Stomach smooth muscle (tissue), 2 donors: ENCODE measurements at regions not wholly inside any gene's neighbourhood (a gene's known extent, or its start where the extent isn't known, plus 50 kb on each side); places are given as distances from the start of the nearest gene placed in this dataset.
"Not testable (repeated sequence)": the region's sequence is repeated elsewhere in the genome, so short reads cannot be mapped to it uniquely, and the experiment has no call there.

Experiments used
- H3K27ac ChIP-seq: one replicate; pipeline ENCODE4 v1.7.0; 2013; ENCODE audit warnings: mild to moderate bottlenecking, low read length, inconsistent platforms
- H3K27me3 ChIP-seq, 2 donors: one replicate each; pipeline ENCODE4 v1.7.0; 2013; ENCODE audit warnings: low read length in 2 of 2; ENCODE audit not compliant: insufficient read depth in 2 of 2, control insufficient read depth in 1 of 2
- H3K36me3 ChIP-seq, 2 donors: one replicate each; pipeline ENCODE4 v1.7.0; 2013; ENCODE audit warnings: low read length in 2 of 2; ENCODE audit not compliant: control insufficient read depth in 2 of 2, insufficient read depth in 2 of 2
- H3K4me1 ChIP-seq: one replicate; pipeline ENCODE4 v1.7.0; 2013; ENCODE audit warnings: low read length; ENCODE audit not compliant: control insufficient read depth, insufficient read depth
- H3K4me3 ChIP-seq, 2 donors: one replicate each; pipeline ENCODE4 v1.7.0; 2013; ENCODE audit warnings: low read length in 2 of 2
- H3K9ac ChIP-seq, 2 donors: one replicate each; pipeline ENCODE4 v1.7.0; 2013; ENCODE audit warnings: low read length in 2 of 2, mild to moderate bottlenecking in 1 of 2
- H3K9me3 ChIP-seq, 2 donors: one replicate each; pipeline ENCODE4 v1.7.0; 2013; ENCODE audit warnings: low read length in 2 of 2; ENCODE audit not compliant: control insufficient read depth in 2 of 2
- donor health status: healthy.
- donor health status: Pancreatic carcinoma.

DNA sequence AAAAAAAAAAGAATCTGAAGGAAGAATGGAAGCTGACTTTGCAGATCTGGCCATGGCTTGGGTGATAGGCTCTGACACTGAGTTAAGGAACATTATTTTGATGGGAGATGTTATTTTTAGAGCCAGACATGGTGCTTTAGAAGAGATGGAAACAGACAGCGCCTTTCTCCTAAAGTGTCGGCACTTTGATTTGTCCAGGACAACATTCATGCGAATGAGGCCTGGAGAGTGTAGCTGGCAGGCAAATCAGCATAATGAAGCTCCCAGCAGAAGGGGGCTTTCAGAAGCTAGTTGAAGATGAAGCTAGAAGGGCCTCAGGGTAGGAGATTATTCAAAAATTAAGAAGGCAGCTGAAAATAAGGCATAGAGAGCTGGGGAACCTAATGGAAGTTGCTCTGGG is 397.7 kb downstream of the RWDD3 start:
- Histone ChIP-seq H3K36me3 (no peaks in the 10 kb centered on the region), H3K4me3 (no peak overlapping the region)

DNA sequence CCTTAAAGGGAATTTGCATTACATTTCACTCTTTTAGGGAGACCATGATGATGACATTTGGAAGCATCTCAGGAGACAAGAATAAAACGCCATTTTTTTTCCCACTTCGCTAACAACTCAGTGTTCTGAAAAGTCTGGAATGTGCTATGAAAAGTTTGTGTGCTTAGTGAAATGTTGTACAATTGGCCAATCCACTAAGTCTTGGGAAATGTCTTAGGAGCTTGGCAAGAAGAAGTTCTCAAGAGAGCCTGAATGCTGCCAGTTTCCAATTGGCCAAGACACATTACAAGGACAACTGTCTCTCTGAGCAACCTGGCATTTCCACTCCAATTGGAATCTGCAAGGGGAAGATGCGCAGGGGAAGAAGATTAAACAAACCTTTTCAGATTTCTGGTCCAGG is 401.8 kb downstream of the RWDD3 start:
- Histone ChIP-seq H3K27me3 (no peaks in the 10 kb centered on the region), H3K9me3 (no peaks in the 10 kb centered on the region), H3K4me3 (no peak overlapping the region), H3K9ac (no peak overlapping the region), H3K27ac (no peak overlapping the region), H3K36me3 (no peaks in the 10 kb centered on the region), H3K4me1 (no peaks in the 10 kb centered on the region)

More for the DNA sequence above, 397.7 kb downstream of the RWDD3 start:
- Histone ChIP-seq H3K9ac (no peak overlapping the region), H3K27me3 (no peaks in the 10 kb centered on the region), H3K27ac (no peak overlapping the region), H3K9me3 (no peaks in the 10 kb centered on the region), H3K4me1 (no peaks in the 10 kb centered on the region)

DNA sequence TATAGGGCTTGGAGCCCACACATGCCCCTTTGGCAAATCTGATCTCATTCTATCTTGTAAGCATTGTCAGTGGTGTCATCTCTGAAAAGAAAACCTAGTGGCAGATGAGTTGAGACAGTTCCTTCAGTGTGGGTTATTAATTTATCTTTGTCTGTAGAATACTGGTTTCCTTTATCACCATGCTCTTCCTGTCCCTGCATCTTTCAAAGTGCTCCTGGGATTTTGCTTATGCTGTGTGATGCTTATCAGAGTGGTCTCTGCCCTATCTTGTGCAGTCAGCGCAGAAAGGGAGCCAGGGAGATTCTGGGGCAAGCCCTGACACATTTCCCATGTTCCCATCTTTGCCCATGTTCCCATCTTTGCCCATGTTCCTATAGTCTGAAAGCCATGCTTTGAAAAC is 402.9 kb downstream of the RWDD3 start:
- no peaks in the 10 kb centered on the region for H3K36me3 ChIP-seq
- no peaks in the 10 kb centered on the region for H3K9me3 ChIP-seq
- H3K4me3 ChIP-seq: no peak overlapping the region
- H3K4me1 ChIP-seq: no peaks in the 10 kb centered on the region
- no peak overlapping the region for H3K27ac ChIP-seq
- no peak overlapping the region for H3K9ac ChIP-seq
- H3K27me3 ChIP-seq: no peaks in the 10 kb centered on the region

DNA sequence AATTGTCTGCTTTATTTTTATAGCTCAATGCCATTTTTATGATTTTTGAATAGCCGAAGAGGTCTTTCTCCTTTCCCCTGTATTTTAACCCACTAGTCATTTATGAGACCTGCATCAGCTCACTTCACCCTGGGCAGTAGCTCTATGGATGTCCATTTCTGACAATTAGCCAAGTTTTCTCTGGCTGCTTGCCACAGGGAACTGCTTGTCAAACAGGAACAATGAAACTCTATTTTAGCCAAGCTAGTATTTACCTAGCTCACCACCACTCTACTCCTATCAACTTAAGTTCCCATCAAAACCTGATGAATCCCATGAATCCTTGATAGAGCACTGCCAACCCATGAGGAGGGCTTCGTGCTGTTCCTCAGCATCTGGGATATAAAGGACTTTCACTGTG is 406.7 kb downstream of the RWDD3 start:
- no peak overlapping the region for H3K27ac ChIP-seq
- H3K4me1 ChIP-seq: no peaks in the 10 kb centered on the region
- no peaks in the 10 kb centered on the region for H3K27me3 ChIP-seq
- no peak overlapping the region for H3K4me3 ChIP-seq
- H3K9me3 ChIP-seq: no peaks in the 10 kb centered on the region
- no peak overlapping the region for H3K9ac ChIP-seq
- H3K36me3 ChIP-seq: no peaks in the 10 kb centered on the region

DNA sequence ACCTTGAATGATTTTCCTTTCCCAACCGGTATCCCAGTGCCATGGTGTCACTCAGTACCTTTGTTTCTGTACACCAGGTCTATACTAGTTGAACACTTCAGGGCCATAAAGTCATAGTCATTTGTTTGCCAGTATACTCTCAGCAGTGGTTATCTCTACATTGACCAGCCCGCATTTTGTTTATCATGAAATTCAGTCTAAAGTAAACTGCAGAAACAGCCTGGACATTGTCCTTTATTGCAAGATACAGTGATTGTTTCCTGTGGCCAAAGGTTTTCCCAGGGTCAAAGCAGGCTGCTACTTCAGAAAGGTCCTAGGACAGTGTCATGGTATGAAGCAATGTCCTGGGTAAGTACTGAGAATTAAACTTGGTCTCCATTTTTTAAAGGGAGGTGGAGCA is 407.4 kb downstream of the RWDD3 start:
- H3K9me3 ChIP-seq: no peaks in the 10 kb centered on the region
- no peak overlapping the region for H3K9ac ChIP-seq
- H3K4me1 ChIP-seq: no peaks in the 10 kb centered on the region
- no peak overlapping the region for H3K4me3 ChIP-seq
- H3K27ac ChIP-seq: no peak overlapping the region
- H3K36me3 ChIP-seq: no peaks in the 10 kb centered on the region
- no peaks in the 10 kb centered on the region for H3K27me3 ChIP-seq

DNA sequence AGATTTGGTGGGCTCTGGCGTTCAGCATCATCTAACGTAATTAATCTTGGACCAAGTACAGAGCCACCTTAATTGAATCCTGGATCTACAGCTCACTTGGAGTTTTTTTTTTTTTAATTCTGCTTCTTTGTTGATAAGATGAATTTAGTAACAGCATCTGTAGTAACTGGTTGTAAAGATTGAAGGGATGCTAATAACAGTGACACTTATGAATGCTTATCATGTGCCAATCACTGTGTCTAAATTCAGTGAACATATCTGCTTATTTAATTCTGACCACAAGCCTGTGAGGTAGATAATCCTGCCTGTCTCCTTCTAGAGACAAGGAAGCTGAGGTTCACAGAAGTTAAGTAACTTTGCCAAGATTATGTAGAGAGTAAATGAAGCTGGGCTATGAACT is 408.0 kb downstream of the RWDD3 start:
- peaks cover 0 to 2% of the 10 kb centered on the region in 2 donors for H3K9me3 ChIP-seq
- H3K27ac ChIP-seq: no peak overlapping the region

DNA sequence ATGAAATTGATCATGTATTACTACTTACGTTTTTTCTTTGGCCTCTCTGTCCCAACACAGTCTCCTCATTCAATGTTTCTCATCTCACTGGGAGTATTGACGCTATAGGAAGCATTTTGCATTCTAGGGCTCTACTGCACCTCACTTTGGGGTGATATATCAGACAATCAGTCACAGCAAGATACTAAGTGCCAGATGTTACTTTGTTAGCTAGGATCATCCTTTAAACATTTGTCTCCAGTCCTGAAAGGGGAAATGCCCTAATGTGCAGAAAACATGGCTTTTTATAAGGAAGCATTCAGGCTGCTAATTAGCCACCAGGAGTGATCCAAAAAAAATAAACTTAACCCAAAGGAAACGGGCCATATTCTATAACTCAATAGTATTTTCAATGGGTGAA is 409.1 kb downstream of the RWDD3 start:
- no peaks in the 10 kb centered on the region for H3K4me1 ChIP-seq
- no peak overlapping the region for H3K9ac ChIP-seq
- no peak overlapping the region for H3K4me3 ChIP-seq
- no peaks in the 10 kb centered on the region for H3K27me3 ChIP-seq
- no peaks in the 10 kb centered on the region for H3K36me3 ChIP-seq
- H3K27ac ChIP-seq: no peak overlapping the region
- H3K9me3 ChIP-seq: peaks cover 0 to 2% of the 10 kb centered on the region in 2 donors

More for the DNA sequence above, 408.0 kb downstream of the RWDD3 start:
- Histone ChIP-seq H3K4me3 (no peak overlapping the region), H3K27me3 (no peaks in the 10 kb centered on the region), H3K4me1 (no peaks in the 10 kb centered on the region), H3K36me3 (no peaks in the 10 kb centered on the region), H3K9ac (no peak overlapping the region)

DNA sequence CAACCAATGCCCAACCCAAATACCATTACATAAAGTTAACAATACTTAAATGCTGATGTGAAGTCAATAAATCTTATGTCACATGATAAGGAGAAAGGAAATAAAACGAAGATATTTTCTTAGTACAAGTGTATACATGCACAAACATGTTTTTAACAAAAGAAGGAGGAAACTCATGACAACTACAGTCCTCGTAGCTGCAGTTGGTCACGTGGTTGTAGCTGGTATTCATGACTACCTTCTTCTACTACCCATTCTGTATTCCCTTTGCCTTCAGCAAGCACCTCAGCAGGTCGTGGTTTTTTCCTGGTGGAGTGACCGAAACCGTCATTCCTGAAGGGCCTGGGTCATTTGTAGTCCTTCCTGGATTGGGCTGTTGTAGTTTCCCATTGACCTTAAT is 411.1 kb downstream of the RWDD3 start:
- H3K27ac ChIP-seq, H3K4me1 ChIP-seq, H3K27me3 ChIP-seq, H3K9me3 ChIP-seq, H3K36me3 ChIP-seq, H3K4me3 ChIP-seq, H3K9ac ChIP-seq: not testable (repeated sequence)

DNA sequence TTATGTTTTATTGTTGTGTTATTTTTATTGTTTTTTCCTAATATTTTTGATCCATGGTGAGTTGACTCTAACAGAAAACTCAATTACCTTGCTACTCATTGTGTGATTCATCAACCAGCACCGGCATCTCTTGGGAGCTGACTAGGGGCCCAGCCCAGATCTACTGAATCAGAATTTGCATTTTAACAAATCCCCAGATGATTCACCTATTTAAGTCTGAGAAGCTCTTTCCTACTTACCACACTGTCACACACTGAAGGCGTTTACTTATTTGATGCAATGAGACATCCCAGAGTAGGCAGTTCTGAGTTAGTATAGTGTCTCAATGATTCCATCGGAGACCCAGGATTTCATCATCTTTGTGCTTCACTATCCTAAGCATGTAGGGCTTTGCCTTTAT is 416.6 kb downstream of the RWDD3 start:
- no peak overlapping the region for H3K9ac ChIP-seq
- peaks cover 0 to 2% of the 10 kb centered on the region in 2 donors for H3K9me3 ChIP-seq
- H3K36me3 ChIP-seq: no peaks in the 10 kb centered on the region
- H3K27me3 ChIP-seq: no peaks in the 10 kb centered on the region
- no peak overlapping the region for H3K27ac ChIP-seq
- no peaks in the 10 kb centered on the region for H3K4me1 ChIP-seq
- no peak overlapping the region for H3K4me3 ChIP-seq

DNA sequence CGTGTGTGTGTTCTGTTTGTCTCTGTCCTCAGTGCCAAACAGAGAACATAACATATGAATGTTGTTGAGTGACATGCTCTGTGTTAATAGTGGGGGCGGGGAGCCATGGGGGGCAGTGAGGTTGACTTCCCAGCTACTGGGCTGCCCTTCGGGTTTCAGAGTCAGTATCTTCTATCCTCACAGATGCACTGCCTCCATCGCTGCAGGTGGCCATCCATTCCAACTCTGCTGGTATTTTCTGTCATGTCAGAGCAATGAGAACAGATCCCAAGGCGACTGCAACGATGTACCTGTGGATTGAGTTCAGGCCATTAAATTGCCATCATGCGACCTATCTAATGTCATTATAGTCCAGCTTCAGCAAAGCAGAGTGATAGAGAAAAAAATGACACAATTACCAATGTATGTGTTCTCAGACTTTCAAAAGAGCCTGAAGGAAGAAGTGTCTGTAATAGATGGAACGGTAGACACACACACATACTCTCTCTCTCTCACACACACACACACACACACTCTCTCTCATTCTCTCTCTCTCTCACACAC is 418.5 kb downstream of the RWDD3 start:
- no peak overlapping the region for H3K9ac ChIP-seq
- H3K4me1 ChIP-seq: no peaks in the 10 kb centered on the region
- H3K9me3 ChIP-seq: no peaks in the 10 kb centered on the region
- no peak overlapping the region for H3K27ac ChIP-seq
- no peak overlapping the region for H3K4me3 ChIP-seq
- no peaks in the 10 kb centered on the region for H3K27me3 ChIP-seq
- H3K36me3 ChIP-seq: no peaks in the 10 kb centered on the region

DNA sequence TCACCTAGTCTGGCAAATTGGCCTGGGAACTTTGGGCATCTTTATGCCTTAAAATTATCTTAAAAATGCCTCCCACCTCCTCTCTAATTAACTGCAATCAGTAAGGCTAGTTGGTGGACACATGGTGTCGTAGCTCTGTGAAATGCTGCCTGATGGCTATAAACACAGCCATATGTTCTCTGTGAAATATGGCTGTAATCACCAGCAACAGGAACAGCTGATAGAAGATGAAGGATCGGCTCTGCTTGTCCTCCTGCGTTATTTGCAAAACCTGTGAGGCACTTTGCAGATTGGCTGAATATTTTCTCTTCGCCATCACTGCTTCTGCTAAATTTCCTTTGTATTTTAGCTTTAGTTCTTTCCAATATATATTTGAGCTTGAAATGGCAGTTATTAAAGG is 419.6 kb downstream of the RWDD3 start:
- Histone ChIP-seq H3K27me3 (no peaks in the 10 kb centered on the region), H3K9ac (no peak overlapping the region), H3K4me3 (no peak overlapping the region), H3K4me1 (no peaks in the 10 kb centered on the region), H3K36me3 (no peaks in the 10 kb centered on the region), H3K9me3 (no peaks in the 10 kb centered on the region), H3K27ac (no peak overlapping the region)
